GM21381 (cell line): ENCODE measurements at regions not wholly inside any gene's neighbourhood (a gene's known extent, or its start where the extent isn't known, plus 50 kb on each side); places are given as distances from the start of the nearest gene placed in this dataset.

Experiments used
- ATAC-seq: cut with Tn5 transposase; IDR thresholded peaks from one replicate; pipeline ENCODE4 v1.9.1; 2021; ENCODE audit warnings: mild to moderate bottlenecking, moderate library complexity; ENCODE audit not compliant: unreplicated experiment

GRCh38 chr7:81606078-81606863 lies 163.6 kb downstream of the HGF start:
- no peak for ATAC-seq

- no peak for ATAC-seq
Observed at GRCh38 chr7:81605493-81605892, 164.4 kb downstream of the HGF start.

GRCh38 chr7:81604808-81605174 lies 165.1 kb downstream of the HGF start:
- ATAC-seq = no peak

GRCh38 chr7:81604075-81604807 lies 165.6 kb downstream of the HGF start:
- ATAC-seq = no peak

GRCh38 chr7:81600608-81601007 lies 169.2 kb downstream of the HGF start:
- no peak for ATAC-seq

- no peak for ATAC-seq
Observed at GRCh38 chr7:81598951-81599350, 170.9 kb downstream of the HGF start.

- no peak for ATAC-seq
Observed at GRCh38 chr7:81594767-81595166, 175.1 kb downstream of the HGF start.

- ATAC-seq = no peak
Observed at GRCh38 chr7:81590131-81590530, 179.7 kb downstream of the HGF start.

- no peak for ATAC-seq
Observed at GRCh38 chr7:81584667-81585066, 185.2 kb downstream of the HGF start.

- no peak for ATAC-seq
Observed at GRCh38 chr7:81583882-81584533, 185.8 kb downstream of the HGF start.

- ATAC-seq = no peak
Observed at GRCh38 chr7:81583090-81583489, 186.8 kb downstream of the HGF start.

- ATAC-seq = no peak
Observed at GRCh38 chr7:81577642-81578340, 192.1 kb downstream of the HGF start.

GRCh38 chr7:81574723-81575326 lies 195.0 kb downstream of the HGF start:
- ATAC-seq = no peak

GRCh38 chr7:81573932-81574331 lies 195.9 kb downstream of the HGF start:
- no peak for ATAC-seq

- no peak for ATAC-seq
Observed at GRCh38 chr7:81573128-81573527, 196.7 kb downstream of the HGF start.

GRCh38 chr7:81562581-81562980 lies 207.3 kb downstream of the HGF start:
- no peak for ATAC-seq

GRCh38 chr7:81560708-81561107 lies 209.1 kb downstream of the HGF start:
- no peak for ATAC-seq

GRCh38 chr7:81549484-81550016 lies 220.3 kb downstream of the HGF start:
- ATAC-seq = no peak

GRCh38 chr7:81534996-81535395 lies 234.9 kb downstream of the HGF start:
- no peak for ATAC-seq

GRCh38 chr7:81534446-81534845 lies 235.4 kb downstream of the HGF start:
- ATAC-seq = no peak

GRCh38 chr7:81533931-81534330 lies 235.9 kb downstream of the HGF start:
- no peak for ATAC-seq
